DMS 273 treated with DMSO at 0.1 percent for 48 hours (cell line): ENCODE measurements at regions not wholly inside any gene's neighbourhood (a gene's known extent, or its start where the extent isn't known, plus 50 kb on each side); places are given as distances from the start of the nearest gene placed in this dataset.
"Not testable (repeated sequence)": the region's sequence is repeated elsewhere in the genome, so short reads cannot be mapped to it uniquely, and the experiment has no call there.

ENCODE experiments used
- DNase-seq: peaks from one replicate; lab custom pipeline; 2025; lab: John Stamatoyannopoulos, UW

GRCh38 chr10:10712155-10712704 lies 305.4 kb upstream of the CELF2 start:
- no peak for DNase-seq

GRCh38 chr10:10714327-10714726 lies 303.3 kb upstream of the CELF2 start:
- no peak for DNase-seq

GRCh38 chr10:10716972-10717371 lies 300.7 kb upstream of the CELF2 start:
- DNase-seq = no peak

- no peak for DNase-seq
Measured at GRCh38 chr10:10722422-10722821, 295.2 kb upstream of the CELF2 start.

- DNase-seq = no peak
Measured at GRCh38 chr10:10725196-10725595, 292.5 kb upstream of the CELF2 start.

- no peak for DNase-seq
Measured at GRCh38 chr10:10726101-10726500, 291.6 kb upstream of the CELF2 start.

GRCh38 chr10:10727411-10727810 lies 290.3 kb upstream of the CELF2 start:
- not testable (repeated sequence) for DNase-seq

- no peak for DNase-seq
Measured at GRCh38 chr10:10727812-10728211, 289.9 kb upstream of the CELF2 start.

GRCh38 chr10:10730471-10731043 lies 287.1 kb upstream of the CELF2 start:
- DNase-seq = no peak

- DNase-seq = no peak
Measured at GRCh38 chr10:10731366-10731765, 286.3 kb upstream of the CELF2 start.

GRCh38 chr10:10734356-10735064 lies 283.2 kb upstream of the CELF2 start:
- no peak for DNase-seq

- no peak for DNase-seq
Measured at GRCh38 chr10:10745291-10745690, 272.4 kb upstream of the CELF2 start.

GRCh38 chr10:10755490-10755889 lies 262.2 kb upstream of the CELF2 start:
- no peak for DNase-seq

GRCh38 chr10:10758306-10758705 lies 259.4 kb upstream of the CELF2 start:
- no peak for DNase-seq

GRCh38 chr10:10759806-10760205 lies 257.9 kb upstream of the CELF2 start:
- DNase-seq = not testable (repeated sequence)

- DNase-seq = no peak
Measured at GRCh38 chr10:10765017-10765416, 252.7 kb upstream of the CELF2 start.

GRCh38 chr10:10772411-10772810 lies 245.3 kb upstream of the CELF2 start:
- no peak for DNase-seq

- DNase-seq = no peak
Measured at GRCh38 chr10:10772874-10773508, 244.7 kb upstream of the CELF2 start.

GRCh38 chr10:10774416-10774815 lies 243.3 kb upstream of the CELF2 start:
- DNase-seq = no peak

- DNase-seq = no peak
Measured at GRCh38 chr10:10776363-10776762, 241.3 kb upstream of the CELF2 start.

GRCh38 chr10:10777279-10777678 lies 240.4 kb upstream of the CELF2 start:
- no peak for DNase-seq

GRCh38 chr10:10777723-10778122 lies 239.9 kb upstream of the CELF2 start:
- no peak for DNase-seq

GRCh38 chr10:10778959-10779358 lies 238.7 kb upstream of the CELF2 start:
- DNase-seq = no peak
